Heart left ventricle (tissue), 16 donors: ENCODE measurements at regions not wholly inside any gene's neighbourhood (a gene's known extent, or its start where the extent isn't known, plus 50 kb on each side); places are given as distances from the start of the nearest gene placed in this dataset.

Experiments used
- ATAC-seq, 4 donors: fragments of 200-7000 bp; cut with Tn5 transposase; one replicate each; pipeline ENCODE4 v1.9.1; 2020 to 2022; ENCODE audit warnings: moderate library complexity in 4 of 4, mild to moderate bottlenecking in 3 of 4, moderate number of reproducible peaks in 1 of 4
- DNase-seq, 5 donors: peaks; one replicate each; pipeline ENCODE4 v3.0.0-alpha.2; 2020
- H3K27ac ChIP-seq, 12 donors: fragments of 200-600 bp; sonication (generic) in 4 of 12; one replicate each; pipeline versions ENCODE4 v1.5.0 to v1.8.0; 2016 to 2022; ENCODE audit warnings: mild to moderate bottlenecking in 2 of 12
- H3K27me3 ChIP-seq, 9 donors: fragments of 200-600 bp; sonication (generic) in 2 of 9; one replicate each; pipeline versions ENCODE4 v1.5.1 to v1.8.0; 2016 to 2022; ENCODE audit warnings: mild to moderate bottlenecking in 3 of 9
- H3K36me3 ChIP-seq, 9 donors: fragments of 200-600 bp; sonication (generic) in 2 of 9; one replicate each; pipeline versions ENCODE4 v1.5.0 to v1.8.0; 2018 to 2022; ENCODE audit warnings: mild to moderate bottlenecking in 2 of 9
- H3K4me1 ChIP-seq, 12 donors: fragments of 200-600 bp; sonication (generic) in 4 of 12; one replicate each; pipeline versions ENCODE4 v1.5.0 to v1.8.0; 2016 to 2022; ENCODE audit warnings: mild to moderate bottlenecking in 3 of 12
- H3K4me3 ChIP-seq, 12 donors: fragments of 200-600 bp; sonication (generic) in 4 of 12; one replicate each; pipeline versions ENCODE4 v1.5.0 to v1.8.0; 2017 to 2022; ENCODE audit warnings: mild to moderate bottlenecking in 9 of 12, moderate library complexity in 4 of 12
- H3K9me3 ChIP-seq, 12 donors: fragments of 200-600 bp; sonication (generic) in 4 of 12; one replicate each; pipeline versions ENCODE4 v1.5.0 to v1.8.0; 2016 to 2022; ENCODE audit warnings: mild to moderate bottlenecking in 1 of 12
- POLR2A ChIP-seq, 2 donors: fragments of 450-650 bp; IDR thresholded peaks; one replicate each; pipeline ENCODE4 v1.6.1; 2017; ENCODE audit warnings: antibody characterized with exemption in 2 of 2, mild to moderate bottlenecking in 2 of 2, moderate library complexity in 2 of 2
- WGBS, 4 donors: extraction: QIAGEN DNeasy Blood & Tissue Kit in 2 of 4; methylation state at CpG; one replicate each; pipeline versions ENCODE4 v1.1.5 to v1.1.7; 2013 to 2018; 5-methylcytosine and 5-hydroxymethylcytosine counted together
- intact Hi-C, 10 donors: fragments of 100-400 bp; cut with DNase I; formaldehyde crosslinking; loops; one replicate each; pipeline versions ENCODE4 v1.11.1 to v1.14.2; 2022
- TF ChIP-seq, protein P1 (sequence below), 12 donors: fragments of 200-600 bp; sonication (generic) in 4 of 12; IDR thresholded peaks; one replicate each; pipeline versions ENCODE4 v1.5.0 to v1.8.0; 2018 to 2022; ENCODE audit warnings: antibody characterized with exemption in 12 of 12, mild to moderate bottlenecking in 5 of 12
- donor health status: ischemic (EF 13 %, LVEDD 7.1; RV severe dilation, severe dysfunction).
- donor health status: healthy with polysubstance abuse.
- donor health status: DM: no; HTN: yes; CAD: no.
- donor health status: DM: no; HTN: no; CAD: no.
- donor health status: ischemic (EF 25% LVEDD 6.9; RV normal size, moderate dysfunction).
- donor health status: ischemic (EF 25% LVEDD 5.7; RV mildly dilated, moderate dysfunction).
- donor health status: healthy.
- donor health status: DM: yes; HTN: yes; CAD: no.
- donor health status: ischemic (EF 35%, LVEDD 5.7; RV mildly dilated, moderate dysfunction).
- donor health status: nonischemic (EF 11% LVEDD 7.7; RV severe dilation, severe dysfunction).
- donor health status: DM: yes; HTN: yes; CAD: no.
- donor health status: PGD.
- donor health status: ischemic (EF 29% LVEDD 5.4; RV normal size, mild dysfunction).
- donor health status: nonischemic (EF 23%, LVEDD 6.1; RV moderate dilation, normal function).

DNA sequence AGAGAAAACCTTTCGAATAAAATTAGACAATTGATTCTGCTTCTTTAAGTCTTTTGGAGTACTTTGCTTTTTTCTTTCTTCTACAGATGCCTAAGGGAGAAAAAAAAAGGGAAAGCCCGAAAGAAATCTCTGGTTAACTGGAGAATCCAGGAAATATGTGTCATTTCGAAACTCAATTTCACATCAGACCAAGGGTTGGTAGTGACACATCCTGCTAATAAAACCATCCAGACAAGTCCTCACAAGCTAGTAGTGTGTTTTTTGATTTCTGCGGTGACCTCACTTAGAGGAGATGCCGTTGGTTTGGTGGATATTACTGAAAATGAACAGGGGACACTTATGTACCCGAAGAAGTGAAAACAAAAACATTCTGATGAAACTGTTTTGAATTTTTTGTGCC lies 726.5 kb upstream of the ADAMTS5 start:
- DNase-seq (no peak), ATAC-seq (no peak)
- intact Hi-C loops = loop anchor here in 2 of 10 donors (10.0 kb wide), 2 partner anchors 919 to 929 kb away; no protein-coding TSS in a partner anchor
- H3K4me3 ChIP-seq = no peak overlapping the region
- H3K4me1 ChIP-seq = no peaks in the 10 kb centered on the region
- H3K27ac ChIP-seq = no peak overlapping the region
- no peaks in the 10 kb centered on the region for H3K27me3 ChIP-seq
- no peaks in the 10 kb centered on the region for H3K36me3 ChIP-seq
- peaks cover 0 to 16% (median 0%) of the 10 kb centered on the region in 12 donors for H3K9me3 ChIP-seq
- 88 to 93% (median 89%) methylated on average over 6 of the region's 6 CpGs for WGBS, 4 donors
- TF ChIP-seq, protein P1, sequence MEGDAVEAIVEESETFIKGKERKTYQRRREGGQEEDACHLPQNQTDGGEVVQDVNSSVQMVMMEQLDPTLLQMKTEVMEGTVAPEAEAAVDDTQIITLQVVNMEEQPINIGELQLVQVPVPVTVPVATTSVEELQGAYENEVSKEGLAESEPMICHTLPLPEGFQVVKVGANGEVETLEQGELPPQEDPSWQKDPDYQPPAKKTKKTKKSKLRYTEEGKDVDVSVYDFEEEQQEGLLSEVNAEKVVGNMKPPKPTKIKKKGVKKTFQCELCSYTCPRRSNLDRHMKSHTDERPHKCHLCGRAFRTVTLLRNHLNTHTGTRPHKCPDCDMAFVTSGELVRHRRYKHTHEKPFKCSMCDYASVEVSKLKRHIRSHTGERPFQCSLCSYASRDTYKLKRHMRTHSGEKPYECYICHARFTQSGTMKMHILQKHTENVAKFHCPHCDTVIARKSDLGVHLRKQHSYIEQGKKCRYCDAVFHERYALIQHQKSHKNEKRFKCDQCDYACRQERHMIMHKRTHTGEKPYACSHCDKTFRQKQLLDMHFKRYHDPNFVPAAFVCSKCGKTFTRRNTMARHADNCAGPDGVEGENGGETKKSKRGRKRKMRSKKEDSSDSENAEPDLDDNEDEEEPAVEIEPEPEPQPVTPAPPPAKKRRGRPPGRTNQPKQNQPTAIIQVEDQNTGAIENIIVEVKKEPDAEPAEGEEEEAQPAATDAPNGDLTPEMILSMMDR (IDR thresholded peaks at IDR 0.05) = no peak
- TF ChIP-seq POLR2A (IDR thresholded peaks at IDR 0.05) = no peak

DNA sequence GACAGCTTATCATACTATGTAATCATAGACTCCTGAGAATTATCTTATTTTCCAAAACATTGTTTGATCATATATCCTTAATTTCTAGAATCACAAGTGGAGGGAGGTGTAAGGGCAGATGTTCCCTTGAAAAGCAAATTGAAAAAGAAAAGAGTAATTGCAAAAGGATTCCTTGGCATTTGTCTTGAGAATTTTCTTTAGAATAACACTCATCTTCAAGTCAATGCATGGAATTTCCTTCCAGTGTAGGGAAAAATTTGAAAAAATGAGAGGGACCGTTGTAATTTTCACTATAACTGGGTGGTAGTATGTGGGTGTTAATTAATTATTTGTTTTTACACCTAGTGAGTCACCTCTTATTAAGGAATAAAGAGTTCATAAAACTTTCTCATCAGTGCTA lies 724.6 kb upstream of the ADAMTS5 start:
- intact Hi-C loops = loop anchor here in 2 of 10 donors (10.0 kb wide), 2 partner anchors 917 to 927 kb away; no protein-coding TSS in a partner anchor
- Histone ChIP-seq H3K27ac (no peak overlapping the region), H3K36me3 (no peaks in the 10 kb centered on the region), H3K4me1 (no peaks in the 10 kb centered on the region), H3K4me3 (no peak overlapping the region), H3K9me3 (peaks cover 0 to 21% (median 0%) of the 10 kb centered on the region in 12 donors), H3K27me3 (no peaks in the 10 kb centered on the region)
- DNase-seq = no peak
- TF ChIP-seq, protein P1 (IDR thresholded peaks at IDR 0.05) = no peak
- no peak for TF ChIP-seq POLR2A (IDR thresholded peaks at IDR 0.05)
- 0 to 85% (median 17%) methylated on average over 1 of the region's 1 CpG for WGBS, 4 donors
- ATAC-seq = no peak

DNA sequence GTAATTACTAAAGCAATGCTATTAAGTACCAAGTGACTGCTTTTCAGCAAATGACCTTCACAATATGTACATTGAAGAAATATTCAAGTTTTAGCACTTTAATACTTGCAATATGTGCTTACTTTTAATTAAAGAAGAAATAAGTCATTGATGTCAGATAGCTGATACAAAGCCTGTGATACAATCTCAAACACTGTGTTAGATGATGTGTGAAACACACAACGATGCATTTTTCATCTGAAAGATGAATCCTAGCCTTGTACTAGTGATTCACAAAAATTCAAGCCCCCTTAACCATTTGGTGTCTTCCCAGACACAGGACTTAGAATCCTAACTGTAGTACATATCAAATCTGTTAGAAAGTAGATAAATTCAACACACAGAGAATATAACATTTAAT lies 724.1 kb upstream of the ADAMTS5 start:
- intact Hi-C loops = loop anchor here in 2 of 10 donors (10.0 kb wide), 2 partner anchors 916 to 926 kb away; no protein-coding TSS in a partner anchor
- no peak for TF ChIP-seq POLR2A (IDR thresholded peaks at IDR 0.05)
- TF ChIP-seq, protein P1 (IDR thresholded peaks at IDR 0.05) = no peak

DNA sequence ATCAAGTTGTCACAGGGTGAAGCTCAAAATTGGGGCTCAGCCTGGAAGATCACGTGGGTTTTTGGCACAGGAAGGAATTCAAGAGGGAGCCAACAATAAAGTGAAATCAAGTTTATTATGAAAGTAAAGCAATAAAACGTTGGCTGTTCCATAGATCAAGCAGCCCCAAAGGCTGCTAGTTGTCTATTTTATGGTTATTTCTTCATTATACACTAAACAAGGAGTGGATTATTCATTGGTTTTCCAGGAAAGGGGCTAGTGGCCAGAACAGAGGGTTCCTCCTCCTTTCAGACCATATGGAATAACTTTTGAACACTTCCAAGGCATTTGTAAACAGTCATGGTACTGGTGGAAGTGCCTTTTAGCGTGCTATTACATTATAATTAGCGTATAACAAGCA lies 723.5 kb upstream of the ADAMTS5 start:
- Histone ChIP-seq H3K27ac (no peak overlapping the region), H3K36me3 (no peaks in the 10 kb centered on the region), H3K9me3 (peaks cover 0 to 21% (median 0%) of the 10 kb centered on the region in 12 donors), H3K4me1 (no peaks in the 10 kb centered on the region), H3K27me3 (no peaks in the 10 kb centered on the region), H3K4me3 (no peak overlapping the region)
- no peak for TF ChIP-seq POLR2A (IDR thresholded peaks at IDR 0.05)
- ATAC-seq (no peak), DNase-seq (no peak)
- WGBS, 4 donors = 76 to 85% (median 81%) methylated on average over 4 of the region's 4 CpGs
- intact Hi-C loops = loop anchor here in 2 of 10 donors (10.0 kb wide), 2 partner anchors 916 to 926 kb away; no protein-coding TSS in a partner anchor

More for the DNA sequence above, 724.1 kb upstream of the ADAMTS5 start:
- no peaks in the 10 kb centered on the region for H3K36me3 ChIP-seq
- H3K27ac ChIP-seq = no peak overlapping the region
- peaks cover 0 to 21% (median 0%) of the 10 kb centered on the region in 12 donors for H3K9me3 ChIP-seq
- no peak overlapping the region for H3K4me3 ChIP-seq
- H3K4me1 ChIP-seq = no peaks in the 10 kb centered on the region
- H3K27me3 ChIP-seq = no peaks in the 10 kb centered on the region
- no peak for DNase-seq
- WGBS, 4 donors = 67 to 81% (median 71%) methylated on average over 1 of the region's 1 CpG
- no peak for ATAC-seq

DNA sequence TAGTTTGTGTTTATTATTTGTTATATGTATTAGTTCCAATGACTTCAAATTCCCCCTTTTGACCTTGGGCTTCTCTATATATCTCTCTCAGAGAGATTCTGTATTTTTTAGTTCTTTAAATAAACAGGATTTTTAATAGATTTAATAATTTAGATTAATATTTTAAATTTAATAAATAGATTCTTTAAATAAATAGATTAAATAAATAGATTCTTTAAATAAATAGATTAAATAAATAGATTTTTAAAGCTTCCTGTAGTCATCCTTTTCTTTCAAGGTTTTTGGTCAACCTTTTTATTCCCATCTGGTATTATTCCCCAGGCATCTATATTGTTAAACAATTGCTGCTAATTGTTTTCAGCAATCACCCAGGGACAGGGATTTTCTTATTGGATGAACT lies 721.9 kb upstream of the ADAMTS5 start:
- intact Hi-C loops = no loop called here
- TF ChIP-seq, protein P1 (IDR thresholded peaks at IDR 0.05) = no peak
- no peak for TF ChIP-seq POLR2A (IDR thresholded peaks at IDR 0.05)
- no peak for DNase-seq

More for the DNA sequence above, 721.9 kb upstream of the ADAMTS5 start:
- H3K27ac ChIP-seq = no peak overlapping the region
- no peaks in the 10 kb centered on the region for H3K4me1 ChIP-seq
- no peaks in the 10 kb centered on the region for H3K36me3 ChIP-seq
- no peak for ATAC-seq
- no peak overlapping the region for H3K4me3 ChIP-seq
- no peaks in the 10 kb centered on the region for H3K27me3 ChIP-seq
- peaks cover 0 to 21% (median 0%) of the 10 kb centered on the region in 12 donors for H3K9me3 ChIP-seq
